SK-MEL-5 (cell line): ENCODE measurements at regions not wholly inside any gene's neighbourhood (a gene's known extent, or its start where the extent isn't known, plus 50 kb on each side); places are given as distances from the start of the nearest gene placed in this dataset.
"Not testable (repeated sequence)": the region's sequence is repeated elsewhere in the genome, so short reads cannot be mapped to it uniquely, and the experiment has no call there.

Source experiments
- DNase-seq: peaks from one replicate; pipeline ENCODE4 v3.0.0-alpha.2; 2016; ENCODE audit warnings: low read depth, low spot score
- in situ Hi-C: cut with HindIII; loops from 2 replicates; pipeline ENCODE4 v1.10.0; 2016; ENCODE audit warnings: low sequenced_read_pairs, high pct_unique_total_duplicates, low pct_unique_long_range_greater_than_20kb

DNA sequence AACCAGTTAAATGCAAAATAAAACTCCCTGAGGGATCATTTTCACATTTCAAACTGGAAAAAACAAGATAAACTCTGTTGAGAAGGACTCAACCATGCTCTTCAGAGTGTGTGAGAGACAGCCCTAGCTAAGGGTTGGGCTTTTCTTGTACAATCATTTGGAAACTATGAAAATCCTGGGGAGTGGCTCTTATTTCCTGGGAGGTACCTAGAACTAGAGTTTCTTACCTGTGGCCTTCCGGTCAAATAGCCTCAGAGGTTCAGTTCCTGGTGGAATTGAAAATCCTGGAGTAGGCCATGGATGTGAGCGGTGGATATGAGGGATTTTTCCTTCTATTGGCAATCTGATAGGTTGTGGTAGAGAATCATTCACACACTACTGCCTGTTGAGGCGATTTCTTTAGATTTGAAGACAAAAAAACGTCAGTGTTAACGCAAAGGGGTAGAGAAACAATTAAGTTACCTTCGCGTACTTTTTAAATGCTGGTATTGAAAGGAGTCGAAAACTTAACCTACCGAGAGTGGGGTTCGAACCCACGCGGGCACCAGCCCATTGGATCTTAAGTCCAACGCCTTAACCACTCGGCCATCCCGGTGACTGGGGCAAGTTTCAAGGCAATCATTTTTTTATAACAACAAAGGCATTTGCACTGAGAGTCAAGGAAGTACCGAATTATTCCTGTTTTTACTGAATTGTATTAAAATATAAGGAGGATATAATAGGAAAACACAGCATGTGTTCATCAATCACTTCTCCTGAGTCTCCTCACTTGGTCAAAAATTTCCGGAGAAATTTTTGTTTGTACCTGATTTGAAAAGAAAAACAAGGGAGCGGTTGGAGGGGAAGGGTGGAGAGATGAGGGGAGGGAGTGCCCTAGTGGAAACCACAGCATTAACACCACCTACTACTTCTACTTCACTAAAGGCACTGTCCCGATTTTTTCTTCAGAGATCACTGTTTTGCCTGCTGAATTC, 191.3 kb downstream of the OR2B2 start:
- DNase-seq = peak; percentile 91
- in situ Hi-C loops = no loop called here

- DNase-seq = peak; percentile 46
These were observed 193.2 kb downstream of the OR2B2 start for GRCh38 chr6:27719039-27719438.

GRCh38 chr6:27706431-27706830, 205.8 kb downstream of the OR2B2 start:
- in situ Hi-C loops = no loop called here
- DNase-seq = peak; percentile 60

More at GRCh38 chr6:27719039-27719438, 193.2 kb downstream of the OR2B2 start:
- in situ Hi-C loops = not testable (repeated sequence)

DNA sequence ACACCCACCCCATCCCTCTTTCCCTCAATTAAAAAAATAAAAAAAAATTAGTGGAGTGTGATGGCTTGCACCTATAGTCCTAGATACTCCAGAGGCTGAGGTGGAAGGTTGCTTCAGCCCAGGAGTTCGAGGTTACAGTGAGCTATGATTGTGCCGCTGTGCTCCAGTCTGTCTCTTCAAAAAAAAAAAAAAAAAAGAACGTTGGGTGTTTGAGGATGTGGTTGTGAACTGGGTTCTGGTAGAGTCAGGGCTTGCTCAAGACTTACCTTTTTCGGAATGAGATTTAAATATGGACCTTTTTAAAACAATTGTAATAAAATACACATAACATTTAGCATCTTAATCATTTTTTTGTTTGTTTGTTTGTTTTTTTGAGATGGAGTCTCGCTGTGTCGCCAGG, 211.9 kb downstream of the OR2B2 start:
- in situ Hi-C loops = no loop called here
- no peak for DNase-seq

DNA sequence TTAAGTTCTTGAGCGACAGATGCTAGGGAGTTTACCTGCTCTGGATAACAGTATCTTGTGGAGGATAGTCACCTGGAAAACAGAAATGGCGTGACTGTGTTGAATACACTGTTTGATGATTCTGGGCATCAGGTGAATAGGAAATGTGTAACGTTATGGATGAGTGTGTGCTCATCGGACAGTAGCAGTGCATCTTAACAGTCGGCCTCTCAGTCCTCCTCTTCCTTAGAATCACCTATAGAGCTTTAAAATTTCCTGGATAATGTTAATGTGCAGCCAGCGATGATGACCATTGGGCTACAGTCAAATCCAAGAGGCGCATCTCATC, 217.7 kb downstream of the OR2B2 start:
- no peak for DNase-seq
- in situ Hi-C loops = no loop called here

DNA sequence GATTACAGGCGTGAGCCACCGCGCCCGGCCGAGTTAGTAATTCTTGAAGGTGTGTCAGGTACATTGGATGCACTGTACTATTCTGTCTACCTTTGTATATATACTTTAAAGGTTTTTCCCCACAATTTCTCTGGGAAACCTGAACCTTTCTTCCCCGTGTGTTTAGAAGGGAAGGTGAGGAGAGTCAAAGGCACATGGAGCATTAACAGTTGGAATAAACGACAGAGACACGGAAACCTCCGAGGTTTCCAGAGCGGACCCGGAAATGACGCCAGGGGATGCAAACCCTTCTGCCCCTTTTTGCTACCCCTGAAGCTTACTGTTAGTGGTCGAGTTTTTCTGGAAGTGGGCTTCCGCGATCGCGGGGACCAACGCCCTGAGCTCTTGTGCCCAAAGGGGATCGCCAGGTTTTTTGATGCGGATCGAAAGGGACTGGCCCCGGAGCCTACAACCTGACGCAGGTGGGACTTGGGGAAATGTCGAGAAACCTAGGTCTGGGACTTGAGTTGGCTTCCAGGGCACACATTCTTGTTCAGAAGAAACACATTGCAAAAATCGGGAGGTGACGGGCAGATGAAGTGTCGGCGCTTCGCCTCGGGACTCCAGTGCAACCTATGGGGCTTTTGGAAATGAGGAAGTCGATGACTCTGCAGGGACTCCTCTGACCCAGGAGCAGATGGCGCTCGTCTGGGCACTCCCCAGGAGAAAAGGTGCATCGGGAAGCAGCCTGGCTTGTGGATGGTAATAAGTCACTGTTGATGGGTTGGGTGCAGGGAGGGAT, 218.2 kb downstream of the OR2B2 start:
- in situ Hi-C loops = no loop called here
- DNase-seq = peak; percentile 61

GRCh38 chr6:27692133-27692532, 219.2 kb upstream of the ZNF184 start:
- in situ Hi-C loops, DNase-seq: not testable (repeated sequence)

DNA sequence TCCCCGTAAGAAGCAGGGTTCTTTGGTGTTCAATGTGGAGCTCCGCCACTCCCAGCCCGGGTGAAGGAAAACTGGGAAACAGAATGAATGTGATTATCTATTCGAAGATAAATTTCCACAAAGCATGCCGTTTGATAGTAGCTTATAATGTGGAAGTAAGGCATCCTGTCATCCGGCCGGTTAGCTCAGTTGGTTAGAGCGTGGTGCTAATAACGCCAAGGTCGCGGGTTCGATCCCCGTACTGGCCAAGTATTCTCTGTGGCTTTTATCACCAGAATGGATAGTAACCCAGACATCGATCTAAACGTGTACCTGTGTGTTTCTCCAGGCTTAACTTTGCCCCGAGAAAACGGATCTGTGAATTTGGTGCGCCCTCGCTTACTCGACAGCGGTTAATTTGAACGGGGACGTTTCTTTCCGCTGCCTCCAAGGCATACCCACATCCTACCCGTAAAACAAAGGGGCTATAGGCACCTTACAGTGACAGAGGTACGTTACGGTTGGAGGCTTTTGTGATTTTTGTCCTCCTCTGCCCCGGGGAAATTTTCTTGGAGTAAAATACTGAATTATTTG, 215.2 kb upstream of the ZNF184 start:
- DNase-seq = peak; percentile 99
- in situ Hi-C loops = no loop called here

DNA sequence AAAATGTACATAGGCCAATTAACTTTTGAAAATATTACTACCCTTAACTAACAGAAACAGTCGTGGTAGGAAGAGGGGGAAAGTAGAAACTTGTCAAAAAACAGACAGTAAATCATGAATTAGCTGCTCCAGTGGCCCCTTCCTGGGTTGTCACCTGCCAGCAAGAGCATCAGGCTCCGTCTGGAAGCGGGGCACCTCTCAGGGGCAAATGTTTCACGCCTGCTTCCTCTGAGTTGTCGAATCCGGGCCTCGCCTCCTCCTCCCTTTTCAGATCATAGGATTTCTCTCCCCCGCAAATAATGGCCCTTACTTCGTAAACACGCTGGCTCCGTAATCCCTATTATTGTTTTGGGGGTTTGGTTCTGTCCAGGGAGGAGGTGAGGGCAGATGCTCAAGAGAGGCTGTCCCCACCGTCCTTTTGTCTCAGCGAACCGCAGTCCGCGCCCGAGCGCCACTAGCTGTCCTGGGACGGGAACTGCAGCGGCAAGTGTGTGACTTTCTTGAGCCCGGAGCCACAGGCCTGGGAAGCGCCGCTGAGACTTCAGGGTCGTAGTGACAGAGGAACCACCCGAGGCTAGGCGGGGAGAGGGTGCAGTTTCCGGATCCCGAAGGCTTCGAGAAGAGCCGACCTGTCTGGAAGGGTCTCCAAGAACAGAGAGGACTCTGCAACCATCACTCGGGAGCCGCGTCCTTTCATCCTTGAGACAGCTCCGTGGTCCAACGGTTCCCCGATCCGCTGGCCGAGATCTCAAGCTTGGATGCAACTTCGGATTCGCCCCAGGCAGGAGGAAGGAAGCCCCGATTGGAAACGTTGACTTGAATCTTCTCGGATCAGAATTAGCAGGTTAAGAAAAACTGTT, 214.5 kb upstream of the ZNF184 start:
- DNase-seq = peak; percentile 95
- in situ Hi-C loops = no loop called here

GRCh38 chr6:27685279-27685678, 212.4 kb upstream of the ZNF184 start:
- no peak for DNase-seq
- in situ Hi-C loops = no loop called here

- DNase-seq = peak; percentile 98
- in situ Hi-C loops = no loop called here
These were observed 211.6 kb upstream of the ZNF184 start for GRCh38 chr6:27684264-27685211.

DNA sequence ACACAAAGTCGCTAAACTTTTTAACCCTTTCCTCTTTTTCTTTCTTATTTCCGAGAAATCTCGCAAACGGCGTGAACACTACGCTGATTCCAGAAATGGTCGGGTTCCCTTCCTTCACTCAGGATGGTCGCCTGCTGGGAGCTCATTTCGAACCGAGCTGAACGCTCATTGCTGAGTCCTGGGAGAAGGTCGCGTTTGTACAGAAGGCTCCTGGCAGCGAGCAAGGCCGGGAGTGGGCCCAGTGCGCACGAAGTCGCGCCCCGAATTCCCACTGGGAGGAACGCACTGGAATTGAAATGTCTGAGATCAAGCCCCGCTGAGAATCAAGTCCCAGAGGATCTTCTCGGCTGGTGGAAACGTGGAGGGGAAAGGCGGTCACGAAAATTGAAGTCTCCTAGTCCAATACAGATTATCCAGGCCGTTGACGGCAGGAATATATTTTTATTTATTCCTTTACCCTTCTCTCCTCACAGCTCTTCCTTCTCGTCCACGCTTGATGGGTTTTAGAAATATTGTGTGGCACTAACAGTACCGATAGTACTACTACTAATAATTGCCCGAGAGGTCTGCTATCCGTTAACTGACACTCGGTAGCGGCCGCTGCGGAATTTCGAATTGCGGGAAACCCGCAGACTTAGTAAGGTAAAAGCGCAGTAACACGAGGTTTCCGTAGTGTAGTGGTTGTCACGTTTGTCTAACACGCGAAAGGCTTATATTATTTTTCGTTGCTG, 207.2 kb upstream of the ZNF184 start:
- in situ Hi-C loops = no loop called here
- no peak for DNase-seq

DNA sequence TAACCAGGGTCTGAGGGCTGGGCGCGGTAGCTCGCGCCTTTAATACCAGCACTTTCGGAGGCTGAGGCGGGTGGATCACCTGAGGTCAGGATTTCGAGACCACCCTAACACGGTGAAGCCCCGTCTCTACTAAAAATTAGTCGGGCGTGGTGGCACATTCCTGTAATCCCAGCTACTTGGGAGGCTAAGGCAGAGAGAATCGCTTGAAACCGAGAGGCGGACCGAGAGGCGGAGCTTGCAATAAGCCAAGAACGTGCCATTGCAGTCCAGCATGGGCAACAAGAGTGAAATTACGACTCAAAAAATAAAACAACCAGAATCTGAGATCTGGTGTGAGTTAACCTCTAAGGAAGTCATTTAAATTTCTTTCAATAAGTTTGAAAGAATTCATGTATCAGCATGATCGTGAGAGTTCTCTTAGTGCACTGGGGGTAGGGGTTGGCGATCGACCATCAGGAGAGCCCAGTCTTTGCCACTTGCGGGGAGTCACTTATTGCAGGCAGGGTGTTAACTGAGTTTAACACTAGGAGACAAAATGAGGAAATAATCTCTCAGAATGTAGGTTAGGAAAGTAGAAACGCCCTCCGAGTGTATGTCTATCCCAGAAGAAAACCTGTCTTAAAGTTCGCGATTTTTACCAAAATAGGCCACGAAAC, 206.5 kb upstream of the ZNF184 start:
- in situ Hi-C loops = no loop called here
- DNase-seq = no peak

DNA sequence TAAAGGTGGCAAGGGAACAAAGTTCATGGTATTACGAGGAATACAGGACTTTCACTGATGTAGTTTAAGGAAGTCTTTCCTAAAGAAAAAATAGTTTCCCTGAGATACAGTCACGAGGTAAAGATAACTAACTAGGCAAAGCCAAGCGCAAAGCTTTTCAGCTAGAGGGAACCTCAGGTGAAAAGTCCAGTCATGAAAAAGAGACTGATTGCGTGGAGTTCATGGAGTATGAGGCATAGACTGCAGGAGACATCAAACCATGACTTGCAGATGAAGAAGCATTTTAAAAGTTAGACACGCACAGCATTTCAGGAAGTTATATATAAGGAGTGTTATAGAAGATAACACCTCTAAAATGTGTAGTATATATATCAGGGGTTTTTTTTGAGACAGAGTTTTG, 205.6 kb upstream of the ZNF184 start:
- no peak for DNase-seq
- in situ Hi-C loops = no loop called here

DNA sequence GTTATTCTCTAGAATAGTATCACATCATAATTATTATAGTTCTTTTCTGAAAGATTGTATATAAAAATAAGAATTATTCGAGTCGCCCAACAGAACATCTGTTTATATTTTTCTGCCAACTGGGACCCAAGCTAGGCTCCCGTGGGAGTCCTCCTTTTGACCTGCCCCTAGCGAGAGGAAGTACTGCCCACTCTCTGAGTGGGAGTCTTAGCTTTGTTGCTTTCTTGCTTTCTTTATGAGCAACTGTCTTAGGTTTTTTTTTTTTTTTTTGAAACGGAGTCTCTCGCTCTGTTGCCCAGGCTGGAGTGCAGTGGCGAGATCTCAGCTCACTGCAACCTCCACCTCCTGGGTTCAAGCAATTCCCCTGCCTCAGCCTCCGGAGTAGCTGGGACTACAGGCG, 202.0 kb upstream of the ZNF184 start:
- DNase-seq = no peak
- in situ Hi-C loops = no loop called here
